AG04450 (cell line): ENCODE measurements at regions not wholly inside any gene's neighbourhood (a gene's known extent, or its start where the extent isn't known, plus 50 kb on each side); places are given as distances from the start of the nearest gene placed in this dataset.

Experiments
- CTCF ChIA-PET: fragments of 300-600, 350-600 bp; formaldehyde crosslinking; extraction: SDS; loops from one replicate; lab custom pipeline; 2022; ENCODE audit warnings: antibody characterized with exemption, inconsistent platforms; lab: Charles Lee
- POLR2A ChIA-PET: fragments of 350-600 bp; formaldehyde crosslinking; extraction: SDS; loops from one replicate; lab custom pipeline; 2021; ENCODE audit warnings: antibody characterized with exemption, inconsistent platforms; lab: Yijun Ruan, JAX
- DNase-seq: peaks from one replicate; pipeline ENCODE4 v3.0.0-alpha.2; 2011; ENCODE audit warnings: low read depth, low spot score
- H3K27ac ChIP-seq: one replicate; pipeline ENCODE4 v1.5.1; 2012; ENCODE audit warnings: low read depth, low read length, control low read depth
- H3K27me3 ChIP-seq: one replicate; pipeline ENCODE4 v1.6.0; 2012; ENCODE audit warnings: low read length; ENCODE audit not compliant: control insufficient read depth, insufficient read depth
- H3K4me3 ChIP-seq: 2 replicates; pipeline ENCODE4 v1.5.1; 2011; ENCODE audit warnings: mild to moderate bottlenecking, low read depth, low read length, control low read depth
- H3K9me3 ChIP-seq: 2 replicates; pipeline ENCODE4 v1.5.1; 2012; ENCODE audit warnings: low read length; ENCODE audit not compliant: control insufficient read depth, insufficient read depth
- CTCF ChIP-seq: IDR thresholded peaks from 2 replicates; pipeline ENCODE4 v1.5.1; 2011; ENCODE audit warnings: low read depth, low read length, control low read depth, inconsistent platforms

- no peak for DNase-seq
- no peak for TF ChIP-seq CTCF
- ChIA-PET CTCF (no interaction called here), POLR2A (no interaction called here)
- Histone ChIP-seq H3K4me3 (no peak overlapping the region), H3K27me3 (no peaks in the 10 kb centered on the region), H3K9me3 (peaks cover 1% of the 10 kb centered on the region; the same call in 1 of the 2 replicates), H3K27ac (no peak overlapping the region)
These were observed 572.1 kb downstream of the NLGN4X start for GRCh38 chrX:5656544-5656943.

- Histone ChIP-seq H3K9me3 (0 out of 2 replicates have a peak, but pooled peaks cover 2% of the 10 kb centered on the region), H3K27ac (no peak overlapping the region), H3K4me3 (no peak overlapping the region), H3K27me3 (no peaks in the 10 kb centered on the region)
- ChIA-PET CTCF (no interaction called here), POLR2A (no interaction called here)
- no peak for DNase-seq
- no peak for TF ChIP-seq CTCF
These were observed 577.8 kb downstream of the NLGN4X start for GRCh38 chrX:5650904-5651303.

GRCh38 chrX:5648941-5649568 lies 579.6 kb downstream of the NLGN4X start:
- TF ChIP-seq CTCF = no peak
- Histone ChIP-seq H3K4me3 (no peak overlapping the region), H3K27ac (no peak overlapping the region), H3K27me3 (no peaks in the 10 kb centered on the region), H3K9me3 (0 out of 2 replicates have a peak, but pooled peaks cover 2% of the 10 kb centered on the region)
- ChIA-PET POLR2A (no interaction called here), CTCF (no interaction called here)
- no peak for DNase-seq

GRCh38 chrX:5646818-5647217 lies 581.8 kb downstream of the NLGN4X start:
- Histone ChIP-seq H3K27ac (no peak overlapping the region), H3K4me3 (no peak overlapping the region), H3K27me3 (no peaks in the 10 kb centered on the region), H3K9me3 (0 out of 2 replicates have a peak, but pooled peaks cover 2% of the 10 kb centered on the region)
- CTCF ChIA-PET = no interaction called here
- POLR2A ChIA-PET = no interaction called here
- TF ChIP-seq CTCF = no peak
- no peak for DNase-seq

GRCh38 chrX:5644776-5645175 lies 583.9 kb downstream of the NLGN4X start:
- no peaks in the 10 kb centered on the region for H3K9me3 ChIP-seq
- H3K4me3 ChIP-seq = no peak overlapping the region
- CTCF ChIA-PET = no interaction called here
- TF ChIP-seq CTCF = no peak
- no peak for DNase-seq
- POLR2A ChIA-PET = no interaction called here
- no peaks in the 10 kb centered on the region for H3K27me3 ChIP-seq
- no peak overlapping the region for H3K27ac ChIP-seq
